GM18858 (cell line): ENCODE measurements at regions not wholly inside any gene's neighbourhood (a gene's known extent, or its start where the extent isn't known, plus 50 kb on each side); places are given as distances from the start of the nearest gene placed in this dataset.

Experiments used
- ATAC-seq: cut with Tn5 transposase; IDR thresholded peaks from one replicate; pipeline ENCODE4 v1.9.1; 2021; ENCODE audit not compliant: unreplicated experiment

DNA sequence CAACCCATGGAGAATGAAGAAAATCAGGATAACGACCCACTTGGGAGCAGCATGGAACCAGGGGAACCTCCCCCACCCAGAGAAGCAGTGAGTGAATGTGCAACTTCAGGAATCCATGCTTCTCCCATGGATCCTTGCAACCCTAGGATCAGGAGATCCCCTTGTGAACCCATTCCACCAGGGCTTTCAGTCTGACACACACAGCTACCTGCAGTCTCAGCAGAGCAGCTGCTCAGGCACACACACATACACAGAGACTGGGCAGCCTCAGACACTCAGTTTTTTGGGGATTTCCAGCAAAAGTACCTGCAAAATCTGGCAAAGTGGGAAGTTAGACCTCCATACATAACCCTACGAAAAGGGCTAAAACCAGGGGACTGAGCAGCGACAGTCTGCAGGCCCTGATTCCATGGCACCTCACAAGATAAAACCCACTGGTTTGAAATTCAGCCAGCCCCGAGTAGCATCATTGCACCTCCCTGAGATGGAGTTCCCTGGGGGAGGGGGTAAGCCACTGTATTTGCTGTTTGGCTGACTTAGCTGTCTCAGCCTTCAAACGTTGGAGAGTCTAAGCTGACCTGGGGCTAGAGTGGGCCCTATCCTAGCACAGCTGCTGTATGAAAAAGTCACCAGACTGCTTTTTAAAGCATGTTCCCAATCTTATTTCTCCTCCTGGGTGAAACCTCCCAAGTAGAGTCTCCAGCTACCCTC, 737.5 kb upstream of the NDST4 start:
- peak; percentile 67 for ATAC-seq

DNA sequence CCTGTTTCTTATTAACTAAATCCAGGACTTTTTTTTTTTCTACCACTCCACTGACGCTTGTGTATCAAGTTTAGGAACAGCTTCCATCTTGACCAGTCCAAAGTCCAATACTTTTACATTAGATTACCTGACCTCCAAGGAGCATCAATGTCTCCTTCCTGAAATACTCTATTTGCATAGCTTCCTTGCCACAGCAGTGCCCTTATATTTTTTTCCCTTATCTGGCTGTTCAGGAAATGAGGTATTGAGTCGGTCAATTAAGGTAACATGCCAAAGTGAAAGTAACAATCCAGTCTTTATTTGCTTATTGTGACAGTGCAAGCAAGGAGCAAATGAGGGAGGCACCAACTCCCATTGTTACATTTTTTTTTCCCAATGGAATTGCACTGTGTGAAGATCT, 730.8 kb upstream of the NDST4 start:
- ATAC-seq, result no peak

DNA sequence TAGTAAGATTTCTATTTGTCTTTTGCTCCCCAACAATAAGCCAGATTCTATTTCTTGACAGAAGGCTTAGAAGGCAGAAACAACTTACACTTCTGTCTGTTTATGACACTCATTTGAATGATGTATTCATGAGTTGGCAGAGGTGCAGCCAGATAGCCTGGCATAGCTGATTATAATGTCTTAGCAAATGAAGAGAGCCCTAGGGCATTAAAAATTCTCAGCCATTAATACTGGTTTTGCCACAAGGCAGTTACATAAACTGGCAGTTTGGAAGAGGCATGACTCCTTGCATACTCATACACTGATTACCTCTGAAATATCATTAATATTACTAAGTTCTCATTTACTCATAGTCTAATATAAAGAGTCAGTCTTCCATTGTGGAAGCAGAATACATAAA, 728.5 kb upstream of the NDST4 start:
- no peak for ATAC-seq

DNA sequence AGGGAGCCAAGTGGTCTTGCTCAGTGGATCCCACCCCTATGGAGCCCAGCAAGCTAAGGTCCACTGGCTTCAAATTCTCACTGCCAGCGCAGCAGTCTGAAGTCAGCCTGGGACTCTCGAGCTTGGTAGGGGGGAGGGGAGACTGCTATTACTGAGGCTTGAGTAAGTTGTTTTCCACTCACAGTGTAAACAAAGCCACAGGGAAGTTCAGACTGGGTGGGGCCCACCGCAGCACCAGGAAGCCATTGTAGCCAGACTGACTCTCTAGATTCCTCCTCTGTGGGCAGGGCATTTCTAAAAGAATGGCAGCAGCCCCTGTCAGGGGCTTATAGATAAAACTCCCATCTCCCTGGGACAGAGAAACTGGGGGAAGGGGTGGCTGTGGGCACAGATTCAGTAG, 721.0 kb upstream of the NDST4 start:
- ATAC-seq, result no peak

DNA sequence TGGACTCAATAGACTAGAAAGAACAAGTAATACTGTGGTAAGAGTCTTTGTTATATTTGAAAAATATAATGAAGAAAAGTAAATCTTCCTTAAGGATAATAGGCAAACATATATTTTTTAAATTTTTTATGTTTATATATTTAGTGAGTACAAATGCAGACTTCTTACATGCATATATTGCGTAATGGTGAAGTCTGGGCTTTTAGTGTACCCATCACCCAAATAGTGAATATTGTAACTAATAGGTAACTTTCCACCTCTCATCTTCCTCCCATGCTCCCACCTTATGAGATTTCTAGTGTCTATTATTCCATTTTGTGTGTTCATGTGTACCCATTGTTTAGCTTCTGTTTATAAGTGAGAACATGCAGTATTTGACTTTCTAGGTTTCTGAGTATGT, 711.2 kb upstream of the NDST4 start:
- ATAC-seq, result no peak

DNA sequence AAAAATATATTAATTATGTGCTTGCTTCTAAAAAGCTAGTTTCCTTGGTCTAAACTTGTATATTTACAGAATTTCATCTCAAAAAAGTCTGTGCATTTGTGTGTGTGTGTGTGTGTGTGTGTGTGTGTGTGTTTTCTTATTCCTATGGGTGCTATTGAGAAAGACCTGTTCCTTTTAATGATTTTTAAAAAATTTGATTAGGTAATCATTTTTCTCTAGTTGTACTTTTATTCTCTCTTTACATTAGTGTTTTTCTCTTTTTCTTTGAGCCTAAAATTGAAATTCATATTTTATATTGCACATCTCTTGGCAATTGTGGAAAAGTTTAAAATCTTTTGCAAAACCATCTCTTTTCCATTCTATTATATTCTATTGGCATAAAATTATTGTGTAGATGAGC, 690.4 kb upstream of the NDST4 start:
- no peak for ATAC-seq

DNA sequence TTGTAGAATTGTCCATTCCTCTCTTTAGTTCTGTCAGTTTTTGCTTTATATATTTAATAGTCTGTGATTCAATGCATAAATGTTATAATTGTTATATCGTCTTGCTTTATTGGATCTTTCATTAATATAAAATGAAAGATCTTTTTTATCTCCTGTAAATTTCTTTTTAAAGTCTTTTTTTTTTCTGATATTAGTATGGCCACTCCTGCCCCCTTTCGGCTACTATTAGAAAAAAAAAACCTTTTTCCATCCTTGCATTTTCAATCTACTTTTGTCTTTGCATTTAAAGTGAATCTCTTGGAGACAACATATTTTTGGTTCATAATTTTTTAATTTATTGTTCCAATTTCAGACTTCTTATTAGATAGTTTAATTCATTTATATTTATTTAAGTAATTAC, 677.4 kb upstream of the NDST4 start:
- no peak for ATAC-seq

DNA sequence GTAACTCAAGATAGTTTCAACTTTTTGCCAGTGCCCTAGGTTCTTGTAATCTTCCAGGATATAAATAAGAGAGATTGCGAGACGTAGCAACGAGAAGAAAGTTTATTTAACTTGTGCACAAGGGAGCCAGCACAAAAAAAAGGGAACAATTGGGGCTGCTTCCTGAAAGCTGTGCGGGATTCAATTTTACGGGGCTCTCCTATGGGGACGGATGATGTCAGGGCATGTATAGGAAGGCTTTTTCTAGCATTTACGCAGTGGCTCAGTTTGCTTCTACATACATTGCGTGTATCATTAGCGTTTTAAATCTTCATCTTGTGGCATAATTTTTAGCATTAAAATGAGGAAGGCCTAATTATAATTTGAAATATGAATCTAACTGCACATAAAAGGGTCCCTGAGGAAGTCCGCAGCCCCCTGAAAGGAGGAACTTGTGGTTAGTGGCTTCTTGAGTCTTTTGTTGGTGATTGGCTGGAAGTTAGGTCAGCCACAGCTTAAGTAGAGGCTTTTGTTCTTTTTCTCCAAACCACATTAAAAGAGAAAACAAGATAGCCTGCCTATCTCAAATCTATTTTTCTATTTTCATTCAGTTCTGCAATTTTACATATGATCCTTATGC, 668.2 kb upstream of the NDST4 start:
- ATAC-seq, result peak; percentile 28

DNA sequence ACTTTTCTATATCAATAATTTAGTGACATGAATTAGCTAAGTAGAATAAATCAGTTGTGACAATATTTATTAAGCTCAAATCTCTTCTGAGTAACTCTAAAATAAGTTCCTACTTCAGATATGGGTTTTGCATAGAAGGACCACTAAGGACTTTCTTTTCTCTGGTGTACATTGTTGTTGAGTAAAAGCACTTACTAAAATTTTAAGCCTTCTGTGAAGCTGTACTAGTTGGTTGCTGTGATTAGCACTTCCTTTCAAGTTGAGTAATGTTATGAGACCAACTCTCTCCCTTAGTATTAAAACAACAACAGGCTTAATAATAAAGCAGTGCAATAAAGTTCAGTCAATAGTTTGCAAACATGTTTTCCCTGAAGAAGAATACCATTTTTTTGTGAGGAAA, 667.4 kb upstream of the NDST4 start:
- ATAC-seq, result peak; percentile 77

DNA sequence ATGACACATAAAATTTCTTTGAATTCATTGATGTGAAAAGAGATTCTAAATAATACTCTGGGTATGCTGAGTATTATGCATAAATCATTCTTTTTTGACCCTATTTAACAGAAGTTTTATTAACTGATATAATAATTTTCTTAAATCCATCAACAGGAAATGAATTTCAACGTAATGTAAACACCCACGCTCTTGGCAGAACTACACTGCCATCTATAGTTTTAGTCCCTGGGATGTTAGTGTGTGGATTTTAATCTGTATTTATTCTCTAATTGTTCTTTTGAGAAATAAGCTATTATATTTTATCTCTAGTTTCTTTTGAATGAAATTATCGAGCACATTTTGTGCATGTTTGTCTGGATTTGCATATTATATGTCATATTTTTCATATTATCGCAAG, 666.8 kb upstream of the NDST4 start:
- ATAC-seq, result no peak

DNA sequence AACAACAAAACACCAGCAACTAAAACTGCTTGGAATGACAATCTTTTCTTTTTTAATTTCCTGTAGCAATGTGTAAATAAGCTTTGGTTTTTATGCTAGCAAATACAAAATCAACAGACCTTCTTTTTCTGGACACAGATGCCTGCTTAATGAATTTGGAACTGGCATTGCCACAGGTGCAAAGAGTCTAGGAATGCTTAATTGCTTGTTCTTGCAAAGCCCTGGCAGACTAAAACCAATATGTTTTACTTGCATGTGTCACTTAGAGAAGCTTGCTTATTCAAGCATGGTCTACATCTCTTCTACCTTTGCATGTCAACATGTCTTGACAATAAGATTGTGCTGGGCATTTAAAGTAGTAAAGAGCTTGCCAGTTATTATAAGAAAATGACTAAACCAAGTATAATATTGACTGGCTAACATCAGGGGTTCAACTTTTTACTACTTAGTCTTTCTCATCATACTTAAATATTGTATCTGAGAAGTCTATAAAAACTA, 656.7 kb upstream of the NDST4 start:
- ATAC-seq, result no peak

DNA sequence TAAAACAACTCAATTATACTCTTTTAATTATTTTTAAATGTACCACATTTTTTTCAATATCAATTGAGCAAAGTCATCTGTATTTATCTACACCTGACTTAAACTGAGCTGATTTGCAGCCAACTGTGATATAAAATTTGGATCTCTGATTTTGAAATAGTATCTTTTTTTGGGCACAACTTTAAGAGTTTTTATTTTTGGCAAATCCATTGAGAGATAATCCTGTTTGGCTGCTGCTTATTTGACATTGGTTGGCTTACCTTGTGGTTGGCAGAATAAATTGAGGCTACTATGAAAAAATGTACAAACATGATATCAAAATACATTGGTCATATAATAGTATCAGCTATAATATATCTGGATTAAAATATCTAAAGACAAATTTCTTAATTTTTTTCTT, 656.0 kb upstream of the NDST4 start:
- no peak for ATAC-seq

DNA sequence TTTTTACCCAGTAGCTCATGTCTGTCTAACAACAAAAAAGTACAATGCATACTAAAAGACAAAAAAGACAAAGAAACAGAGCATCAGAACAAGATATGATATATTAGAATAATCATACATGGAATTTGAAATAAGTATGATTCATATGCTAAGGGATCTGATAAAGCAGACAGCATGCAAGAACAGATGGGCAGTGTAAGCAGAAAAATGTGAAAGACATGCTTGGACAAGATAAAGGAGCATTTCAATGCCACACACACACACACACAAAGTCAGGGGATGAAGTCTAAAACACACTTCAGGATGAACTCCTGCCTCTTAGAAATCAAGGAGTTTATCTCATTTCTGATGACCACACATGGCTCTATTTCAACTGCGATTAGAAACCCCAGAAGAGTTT, 649.6 kb upstream of the NDST4 start:
- no peak for ATAC-seq

DNA sequence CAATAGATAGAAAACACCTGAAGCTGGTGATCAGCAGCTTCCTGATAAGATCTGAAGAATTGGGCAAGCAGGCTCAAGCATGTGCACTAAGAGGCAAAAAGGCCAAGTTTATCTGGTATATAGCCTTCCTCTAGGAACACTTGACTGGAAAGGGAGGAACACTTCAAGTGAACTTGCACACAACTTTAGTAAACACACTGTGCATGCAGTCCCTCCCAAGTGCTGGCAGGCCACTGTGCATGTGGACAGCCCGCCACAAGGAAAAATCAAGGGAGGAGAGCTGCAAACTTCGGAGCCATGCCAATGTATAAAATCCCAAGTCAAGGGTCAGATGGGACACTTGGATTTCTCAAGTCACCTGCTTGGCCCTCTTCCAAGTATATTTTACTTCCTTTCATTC, 645.8 kb upstream of the NDST4 start:
- no peak for ATAC-seq

DNA sequence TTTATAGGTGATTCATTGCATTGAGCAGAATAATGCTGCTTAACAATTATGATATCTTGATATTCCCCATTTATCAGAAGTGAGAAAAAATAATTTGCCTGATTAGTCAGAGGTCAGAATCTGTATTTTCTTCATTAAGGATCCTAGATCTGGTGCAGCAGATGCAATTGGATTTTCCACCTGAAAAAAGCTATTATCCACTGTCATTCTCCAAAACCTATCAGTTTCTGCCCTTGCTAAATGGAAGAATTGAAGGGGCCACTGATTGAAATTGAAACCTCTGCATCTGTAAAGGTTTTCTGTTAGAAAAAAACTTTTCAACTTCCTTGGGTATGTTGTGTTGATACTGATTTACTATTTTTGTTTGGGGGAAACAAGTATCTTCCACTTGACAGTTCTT, 636.0 kb upstream of the NDST4 start:
- no peak for ATAC-seq

DNA sequence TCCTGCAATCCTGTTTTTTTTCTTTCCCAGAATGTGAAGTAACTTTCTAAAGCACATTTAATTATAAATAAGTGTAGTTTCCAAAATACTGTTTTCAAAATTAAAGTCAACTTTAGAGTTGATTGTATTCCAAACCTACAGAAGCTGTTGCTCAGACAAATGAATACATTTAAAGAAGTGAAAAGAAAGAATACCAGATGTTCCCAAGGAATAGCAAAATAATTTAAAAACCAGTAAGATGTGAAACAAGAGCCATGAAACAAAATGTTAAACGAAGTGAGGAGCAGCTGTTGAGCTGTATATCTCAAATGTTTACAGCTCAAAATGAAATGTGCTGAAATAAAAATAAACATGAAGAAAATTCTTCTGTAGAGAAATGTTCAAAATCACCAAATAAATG, 627.4 kb upstream of the NDST4 start:
- ATAC-seq, result no peak

DNA sequence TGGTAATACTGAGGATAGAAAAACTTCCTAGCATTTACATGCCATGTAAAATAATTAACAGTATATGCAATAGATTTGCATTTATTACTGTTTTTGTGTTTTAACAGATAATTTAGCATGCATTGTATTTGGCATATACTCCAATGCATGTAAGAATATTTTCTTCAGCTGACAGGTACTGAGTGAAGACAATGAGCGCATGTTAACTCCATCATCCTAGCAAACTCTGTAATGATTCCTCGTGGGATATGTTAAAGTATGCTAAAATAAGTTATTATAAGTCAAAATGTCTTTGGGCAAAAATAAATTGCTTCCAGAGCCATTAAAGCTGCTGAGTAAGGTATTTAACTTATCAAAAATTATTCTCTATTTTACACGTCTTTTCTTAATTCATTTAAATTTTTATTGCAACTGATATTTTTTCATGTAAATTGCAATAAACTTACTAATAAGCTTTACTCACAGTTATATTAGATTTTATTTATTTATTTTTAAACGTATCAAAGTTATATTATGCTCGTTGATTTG, 616.4 kb upstream of the NDST4 start:
- no peak for ATAC-seq

DNA sequence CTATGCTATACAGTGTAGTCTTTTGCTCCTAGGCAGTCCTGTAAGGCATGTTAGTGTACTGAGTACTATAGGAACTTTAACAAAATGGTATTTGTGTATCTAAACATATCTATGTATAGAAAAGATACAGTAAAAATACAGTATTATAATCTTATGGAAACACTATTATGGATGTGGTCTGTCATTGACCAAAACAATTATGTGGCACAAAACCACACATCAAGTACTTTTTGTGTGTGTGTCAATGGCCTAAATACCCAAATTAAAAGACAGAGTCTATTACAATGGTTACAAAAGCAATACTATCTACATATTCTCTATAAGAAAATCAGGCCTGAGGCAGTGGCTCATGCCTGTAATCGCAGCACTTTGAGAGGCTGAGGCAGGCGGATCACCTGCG, 610.2 kb upstream of the NDST4 start:
- ATAC-seq, result no peak

DNA sequence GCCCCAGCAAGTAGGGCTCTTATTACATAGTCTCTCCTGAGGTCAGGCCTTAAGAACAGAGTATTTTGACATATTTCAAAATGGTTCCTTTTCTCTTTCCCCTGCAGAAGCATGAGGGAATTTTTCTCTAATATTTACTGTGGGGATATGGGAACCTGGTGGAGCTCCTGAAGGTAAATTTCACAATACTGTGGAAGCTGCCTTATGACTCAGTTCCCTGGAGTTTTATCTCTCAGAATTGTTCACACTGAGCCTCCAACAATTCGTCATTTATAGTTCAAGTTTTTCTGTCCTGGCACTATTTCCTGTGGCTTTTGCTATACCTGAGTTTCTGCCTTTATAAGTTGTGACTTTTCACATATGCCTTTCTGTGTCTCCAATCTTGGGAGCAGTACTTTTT, 607.2 kb upstream of the NDST4 start:
- ATAC-seq, result no peak

DNA sequence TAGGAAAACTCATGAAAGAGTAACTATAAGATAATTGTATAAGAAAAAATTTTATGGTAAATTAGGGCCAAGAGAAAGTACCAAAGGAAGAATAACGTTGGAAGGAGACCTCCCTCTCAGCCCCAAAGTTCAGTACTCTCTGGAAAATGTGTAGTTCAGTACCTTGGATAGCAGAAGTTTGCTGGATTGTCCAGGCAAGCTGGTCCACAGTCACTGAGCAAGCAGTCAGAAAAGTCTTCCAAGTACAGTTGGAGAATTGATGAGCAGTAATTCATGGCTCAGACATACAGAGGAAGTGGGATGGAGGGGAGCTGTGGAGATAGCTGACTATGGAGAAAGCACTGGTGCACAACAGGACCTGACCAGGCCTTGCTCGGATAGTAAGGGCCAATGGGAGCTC, 598.2 kb upstream of the NDST4 start:
- ATAC-seq, result no peak

DNA sequence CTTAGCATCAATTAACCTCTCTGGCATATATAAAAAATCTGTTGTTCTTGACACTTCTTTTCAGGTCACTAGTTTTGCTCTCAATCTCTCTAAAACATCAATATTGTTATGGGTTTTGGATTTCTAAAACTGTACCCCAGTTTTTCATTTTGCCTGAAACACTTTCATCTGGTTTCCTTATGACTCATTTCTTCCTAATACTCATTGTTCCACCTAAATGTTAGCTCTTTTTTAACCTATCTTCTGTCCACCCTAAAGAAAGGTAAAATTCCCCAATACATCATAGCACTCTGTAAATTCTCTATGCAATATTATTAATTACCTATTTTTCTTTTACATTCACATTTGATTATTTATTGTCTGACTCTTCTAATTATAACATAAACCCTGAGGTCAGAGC, 575.5 kb upstream of the NDST4 start:
- ATAC-seq, result no peak

DNA sequence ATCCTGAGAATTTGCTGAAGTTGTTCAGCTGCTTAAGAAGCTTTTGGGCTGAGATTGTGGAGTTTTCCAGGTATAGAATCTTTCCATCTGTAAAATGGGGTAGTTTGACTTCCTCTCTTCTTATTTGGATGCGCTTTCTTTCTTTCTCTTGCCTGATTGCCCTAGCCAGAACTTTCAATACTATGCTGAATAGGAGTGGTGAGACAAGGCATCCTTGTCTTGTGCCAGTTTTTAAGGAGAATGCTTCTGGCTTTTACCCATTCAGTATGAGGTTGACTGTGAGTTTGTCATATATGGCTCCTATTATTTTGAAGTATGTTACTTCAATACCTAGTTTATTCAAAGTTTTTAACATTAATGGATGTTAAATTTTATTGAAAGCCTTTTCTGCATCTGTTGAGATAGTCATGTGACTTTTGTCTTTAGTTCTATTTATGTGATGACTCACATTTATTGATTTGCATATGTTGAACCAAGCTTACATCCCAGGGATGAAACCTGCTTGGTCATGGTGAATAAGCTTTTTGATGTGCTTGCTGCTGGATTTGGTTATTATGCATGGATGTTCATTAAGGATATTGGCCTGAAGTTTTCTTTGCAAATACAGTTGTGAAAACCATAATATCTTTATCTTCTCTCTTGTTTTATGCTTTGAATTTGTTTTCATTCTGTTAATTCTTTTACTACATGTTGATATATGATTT, 573.8 kb upstream of the NDST4 start:
- ATAC-seq, result no peak
